Midbrain (tissue), 1 donor: ENCODE measurements at regions not wholly inside any gene's neighbourhood (a gene's known extent, or its start where the extent isn't known, plus 50 kb on each side); places are given as distances from the start of the nearest gene placed in this dataset.

ENCODE experiments used
- DNase-seq: peaks from one replicate; lab custom pipeline; 2025; lab: John Stamatoyannopoulos, UW

GRCh38 chr11:17157761-17158160, 50.0 kb downstream of the PIK3C2A start:
- no peak for DNase-seq

- no peak for DNase-seq
Measured at GRCh38 chr11:17156283-17156682, 51.5 kb downstream of the PIK3C2A start.

- DNase-seq: no peak
Measured at GRCh38 chr11:17154409-17155159, 53.2 kb downstream of the PIK3C2A start.

GRCh38 chr11:17153757-17154156, 54.0 kb downstream of the PIK3C2A start:
- no peak for DNase-seq

GRCh38 chr11:17152306-17152705, 55.5 kb downstream of the PIK3C2A start:
- no peak for DNase-seq

GRCh38 chr11:17150521-17150920, 57.3 kb downstream of the PIK3C2A start:
- peak; percentile 22 for DNase-seq

- DNase-seq: no peak
Measured at GRCh38 chr11:17148536-17148935, 59.2 kb downstream of the PIK3C2A start.

- no peak for DNase-seq
Measured at GRCh38 chr11:17145972-17146371, 61.8 kb downstream of the PIK3C2A start.

GRCh38 chr11:17142450-17142849, 65.0 kb upstream of the RPS13 start:
- no peak for DNase-seq

GRCh38 chr11:17141156-17141555, 63.7 kb upstream of the RPS13 start:
- DNase-seq: no peak

GRCh38 chr11:17138562-17138961, 61.1 kb upstream of the RPS13 start:
- no peak for DNase-seq

- no peak for DNase-seq
Measured at GRCh38 chr11:17135916-17136683, 58.6 kb upstream of the RPS13 start.

GRCh38 chr11:17132654-17133053, 55.2 kb upstream of the RPS13 start:
- DNase-seq: no peak

- DNase-seq: no peak
Measured at GRCh38 chr11:17129003-17129402, 51.5 kb upstream of the RPS13 start.
